ENCODE measurements at regions not wholly inside any gene's neighbourhood (a gene's known extent, or its start where the extent isn't known, plus 50 kb on each side); places are given as distances from the start of the nearest gene placed in this dataset.
"Not testable (repeated sequence)": the region's sequence is repeated elsewhere in the genome, so short reads cannot be mapped to it uniquely, and the experiment has no call there.

GRCh38 chr10:131363416-131363815 is 51.9 kb upstream of the TCERG1L start:
- Histone ChIP-seq H3K4me3 (no peak overlapping the region), H3K4me1 (peaks cover 0 to 6% (median 0%) of the 10 kb centered on the region in 3 donors), H3K9me3 (peaks cover 0 to 17% (median 0%) of the 10 kb centered on the region in 3 donors), H3K27me3 (no peaks in the 10 kb centered on the region), H3K27ac (no peak overlapping the region), H3K36me3 (no peaks in the 10 kb centered on the region)
- ATAC-seq: no peak
- TF ChIP-seq POLR2A (IDR thresholded peaks at IDR 0.05) (no peak), CTCF (IDR thresholded peaks at IDR 0.05) (no peak), POLR2AphosphoS5 (IDR thresholded peaks at IDR 0.05) (no peak), EP300 (IDR thresholded peaks at IDR 0.05) (no peak)
- 7 to 42% methylated on average over 1 to 2 of the region's 2 CpGs for WGBS, 2 donors (ENCODE audit: low coverage in 1 of 2)

DNA sequence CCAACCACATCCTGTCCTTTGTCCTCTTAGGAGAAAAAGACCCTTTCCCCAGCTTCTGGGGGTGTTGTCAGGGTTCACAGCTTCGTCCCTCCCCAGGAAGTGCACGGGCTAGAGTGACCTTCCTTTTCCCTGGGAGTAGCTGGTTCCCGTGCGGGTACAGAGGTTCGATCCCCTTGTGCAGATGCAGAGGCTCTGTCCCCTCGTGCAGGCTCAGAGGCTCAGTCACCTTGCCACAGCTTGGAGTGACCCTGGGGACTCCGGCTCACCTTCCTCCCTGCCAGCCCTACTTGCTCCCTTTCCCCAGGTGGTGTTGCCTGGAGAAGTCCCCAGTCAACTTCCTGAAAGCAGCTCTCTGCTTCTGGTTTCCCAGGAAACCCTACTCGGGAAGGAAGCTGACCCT is 60.0 kb upstream of the TCERG1L start:
- TF ChIP-seq CTCF (IDR thresholded peaks at IDR 0.05): no peak
- no peak for TF ChIP-seq POLR2AphosphoS5 (IDR thresholded peaks at IDR 0.05)
- TF ChIP-seq POLR2A (IDR thresholded peaks at IDR 0.05): no peak
- no peak for TF ChIP-seq EP300 (IDR thresholded peaks at IDR 0.05)
- ATAC-seq: no peak
- WGBS, 2 donors (ENCODE audit: low coverage in 1 of 2): no CpG with 5 or more reads among the region's 8 CpGs
- Histone ChIP-seq H3K4me3 (no peak overlapping the region), H3K27ac (no peak overlapping the region), H3K9me3 (peaks cover 0 to 21% (median 0%) of the 10 kb centered on the region in 3 donors), H3K36me3 (no peaks in the 10 kb centered on the region), H3K27me3 (peaks cover 12% of the 10 kb centered on the region), H3K4me1 (no peaks in the 10 kb centered on the region)

GRCh38 chr10:131381576-131381975 is 70.1 kb upstream of the TCERG1L start:
- TF ChIP-seq CTCF (IDR thresholded peaks at IDR 0.05): no peak
- no peak for TF ChIP-seq POLR2AphosphoS5 (IDR thresholded peaks at IDR 0.05)
- TF ChIP-seq POLR2A (IDR thresholded peaks at IDR 0.05): no peak
- TF ChIP-seq EP300 (IDR thresholded peaks at IDR 0.05): no peak
- Histone ChIP-seq H3K4me3 (no peak overlapping the region), H3K27me3 (peaks cover 14% of the 10 kb centered on the region), H3K27ac (no peak overlapping the region), H3K9me3 (no peaks in the 10 kb centered on the region), H3K4me1 (no peaks in the 10 kb centered on the region), H3K36me3 (no peaks in the 10 kb centered on the region)
- 80% methylated on average over 2 of the region's 13 CpGs; no CpG with 5 or more reads in 1 of the 2 donors for WGBS, 2 donors (ENCODE audit: low coverage in 1 of 2)
- ATAC-seq: no peak

DNA sequence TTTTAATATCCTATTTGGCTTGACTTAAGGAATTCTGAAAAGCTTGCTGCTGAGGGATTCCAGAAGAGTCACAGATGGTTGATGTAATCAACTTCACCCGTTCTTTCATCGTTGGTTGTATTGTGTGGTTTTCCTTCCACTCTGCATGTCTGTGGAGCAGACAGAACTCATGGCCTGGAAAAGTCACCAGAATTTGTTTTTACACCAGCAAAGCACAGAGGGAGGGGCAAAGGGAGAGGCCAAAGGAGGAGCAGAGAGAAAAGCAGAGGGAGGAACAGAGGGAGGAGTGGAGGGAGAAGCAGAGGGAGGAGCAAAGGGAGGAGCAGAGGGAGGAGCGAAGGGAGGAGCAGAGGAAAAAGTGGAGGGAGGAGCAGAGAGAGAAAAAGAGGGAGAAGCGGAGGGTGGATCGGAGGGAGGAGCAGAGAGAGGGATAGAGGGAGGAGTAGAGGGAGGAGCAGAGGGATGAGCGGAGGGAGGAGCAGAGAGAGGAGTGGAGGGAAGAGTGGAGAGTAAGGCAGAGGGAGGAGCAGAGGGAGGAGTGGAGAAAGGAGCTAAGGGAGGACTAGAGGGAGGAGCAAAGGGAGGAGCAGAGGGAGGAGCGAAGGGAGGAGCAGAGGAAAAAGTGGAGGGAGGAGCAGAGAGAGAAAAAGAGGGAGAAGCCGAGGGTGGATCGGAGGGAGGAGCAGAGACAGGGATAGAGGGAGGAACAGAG is 73.8 kb upstream of the TCERG1L start:
- not testable (repeated sequence) for H3K9me3 ChIP-seq, H3K27ac ChIP-seq, H3K4me3 ChIP-seq, ATAC-seq, H3K4me1 ChIP-seq, H3K36me3 ChIP-seq
- 54 to 63% methylated on average over 8 to 9 of the region's 9 CpGs for WGBS, 2 donors (ENCODE audit: low coverage in 1 of 2)
- peaks cover 35% of the 10 kb centered on the region for H3K27me3 ChIP-seq

DNA sequence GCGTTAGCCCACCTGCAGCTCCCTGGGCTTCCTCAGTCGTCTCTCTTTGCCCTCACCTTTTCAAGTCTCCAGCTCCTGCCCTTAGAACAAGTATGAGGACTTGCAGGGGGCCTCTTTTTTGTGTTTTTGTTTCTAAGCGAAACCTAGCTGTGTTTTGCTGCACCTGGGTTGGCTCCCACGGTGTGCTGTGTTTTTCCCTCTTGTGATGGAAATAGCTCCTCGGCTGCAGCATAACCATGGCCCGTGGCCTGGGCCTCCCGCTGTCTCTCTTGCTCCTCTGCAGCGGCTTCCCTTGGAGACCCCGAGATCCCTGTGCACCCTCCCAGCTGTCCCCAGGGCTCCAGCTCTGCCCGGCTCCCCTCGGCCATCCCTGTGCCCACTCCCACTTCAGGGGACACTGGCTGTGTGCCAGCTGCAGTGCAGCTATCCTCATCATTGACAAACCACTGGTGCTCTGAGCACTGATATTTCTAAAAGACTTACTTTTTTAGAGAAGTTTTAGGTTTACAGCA is 75.6 kb upstream of the TCERG1L start:
- Histone ChIP-seq H3K4me1 (no peaks in the 10 kb centered on the region), H3K36me3 (no peaks in the 10 kb centered on the region), H3K27me3 (peaks cover 28% of the 10 kb centered on the region), H3K4me3 (no peak overlapping the region), H3K9me3 (no peaks in the 10 kb centered on the region), H3K27ac (no peak overlapping the region)
- WGBS, 2 donors (ENCODE audit: low coverage in 1 of 2): 29 to 31% methylated on average over 5 to 11 of the region's 11 CpGs
- TF ChIP-seq CTCF (IDR thresholded peaks at IDR 0.05) (no peak), POLR2AphosphoS5 (IDR thresholded peaks at IDR 0.05) (no peak), POLR2A (IDR thresholded peaks at IDR 0.05) (no peak), EP300 (IDR thresholded peaks at IDR 0.05) (no peak)
- ATAC-seq: no peak

All from gastroesophageal sphincter (tissue), 4 donors.